WERI-Rb-1 (cell line): ENCODE measurements at regions not wholly inside any gene's neighbourhood (a gene's known extent, or its start where the extent isn't known, plus 50 kb on each side); places are given as distances from the start of the nearest gene placed in this dataset.

ENCODE experiments used
- DNase-seq: peaks from one replicate; pipeline ENCODE4 v3.0.0-alpha.2; 2020
- H3K27ac ChIP-seq: fragments of 250-450 bp; sonication (Bioruptor Pico); 2 replicates; pipeline ENCODE4 v1.5.1; 2020; ENCODE audit warnings: mild to moderate bottlenecking, moderate library complexity
- H3K27me3 ChIP-seq: fragments of 250-450 bp; sonication (Bioruptor Pico); 2 replicates; pipeline ENCODE4 v1.5.1; 2021; ENCODE audit warnings: mild to moderate bottlenecking, low read depth, moderate library complexity; ENCODE audit not compliant: insufficient read depth, severe bottlenecking
- H3K36me3 ChIP-seq: fragments of 250-450 bp; sonication (Bioruptor Pico); 2 replicates; pipeline ENCODE4 v1.5.1; 2020; ENCODE audit warnings: mild to moderate bottlenecking, moderate library complexity
- H3K4me3 ChIP-seq: 2 replicates; pipeline ENCODE4 v1.5.1; 2011; ENCODE audit warnings: low read depth, mild to moderate bottlenecking, control low read depth, low read length
- H3K9me3 ChIP-seq: fragments of 250-450 bp; sonication (Bioruptor Pico); 2 replicates; pipeline ENCODE4 v1.5.1; 2021; ENCODE audit warnings: mild to moderate bottlenecking, moderate library complexity; ENCODE audit not compliant: severe bottlenecking
- TF ChIP-seq, protein P1 (sequence below): IDR thresholded peaks from 2 replicates; pipeline ENCODE4 v1.5.1; 2011; ENCODE audit warnings: low read depth, mild to moderate bottlenecking, control low read depth, inconsistent platforms, low read length

DNA sequence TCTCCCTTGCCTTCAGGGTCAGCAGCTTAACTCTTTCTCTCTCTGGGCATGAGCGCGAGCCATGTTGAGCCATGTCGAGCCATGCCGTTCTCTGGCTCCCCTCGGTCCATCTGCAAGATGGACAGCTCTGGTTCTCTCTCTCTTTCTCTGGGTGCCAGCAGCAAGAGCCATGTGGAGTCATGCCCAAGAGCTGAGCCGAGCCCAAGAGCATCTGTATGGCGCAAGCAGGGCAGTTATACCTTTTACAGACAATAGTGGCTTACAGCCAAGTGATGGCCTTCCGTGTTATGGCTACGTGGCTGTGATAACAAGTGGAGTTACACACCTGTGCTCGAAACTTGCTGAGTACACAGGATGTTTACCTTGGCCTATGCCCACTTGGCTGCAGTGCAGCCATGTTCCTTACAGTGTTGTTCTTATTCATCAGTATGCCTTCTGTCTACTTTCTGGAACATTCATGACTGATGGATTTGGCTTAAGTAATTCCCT, 327.7 kb downstream of the GLRX3 start:
- Histone ChIP-seq H3K9me3 (no peaks in the 10 kb centered on the region), H3K4me3 (no peak overlapping the region), H3K27ac (no peak overlapping the region), H3K36me3 (no peaks in the 10 kb centered on the region), H3K27me3 (no peaks in the 10 kb centered on the region)
- TF ChIP-seq, protein P1, sequence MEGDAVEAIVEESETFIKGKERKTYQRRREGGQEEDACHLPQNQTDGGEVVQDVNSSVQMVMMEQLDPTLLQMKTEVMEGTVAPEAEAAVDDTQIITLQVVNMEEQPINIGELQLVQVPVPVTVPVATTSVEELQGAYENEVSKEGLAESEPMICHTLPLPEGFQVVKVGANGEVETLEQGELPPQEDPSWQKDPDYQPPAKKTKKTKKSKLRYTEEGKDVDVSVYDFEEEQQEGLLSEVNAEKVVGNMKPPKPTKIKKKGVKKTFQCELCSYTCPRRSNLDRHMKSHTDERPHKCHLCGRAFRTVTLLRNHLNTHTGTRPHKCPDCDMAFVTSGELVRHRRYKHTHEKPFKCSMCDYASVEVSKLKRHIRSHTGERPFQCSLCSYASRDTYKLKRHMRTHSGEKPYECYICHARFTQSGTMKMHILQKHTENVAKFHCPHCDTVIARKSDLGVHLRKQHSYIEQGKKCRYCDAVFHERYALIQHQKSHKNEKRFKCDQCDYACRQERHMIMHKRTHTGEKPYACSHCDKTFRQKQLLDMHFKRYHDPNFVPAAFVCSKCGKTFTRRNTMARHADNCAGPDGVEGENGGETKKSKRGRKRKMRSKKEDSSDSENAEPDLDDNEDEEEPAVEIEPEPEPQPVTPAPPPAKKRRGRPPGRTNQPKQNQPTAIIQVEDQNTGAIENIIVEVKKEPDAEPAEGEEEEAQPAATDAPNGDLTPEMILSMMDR: no peak
- no peak for DNase-seq

DNA sequence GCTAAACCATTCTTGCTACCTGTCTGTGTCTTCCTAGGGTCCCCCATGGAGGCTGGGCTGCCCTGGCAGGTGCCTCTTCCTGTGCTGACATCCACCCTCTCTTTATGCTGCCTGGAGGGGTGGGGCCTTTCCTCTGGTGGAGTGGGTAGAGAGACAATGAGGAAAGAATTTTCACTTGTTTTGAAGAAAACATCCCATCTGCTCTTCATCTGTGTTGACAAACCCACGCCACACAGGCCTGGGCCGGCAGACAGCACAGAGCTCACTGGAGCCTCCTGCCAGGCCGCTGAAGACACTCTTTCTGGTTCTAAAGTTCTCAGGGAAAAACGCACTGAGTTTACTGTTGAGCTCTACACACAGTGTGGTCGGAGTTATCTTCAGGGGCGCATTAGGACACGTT, 328.2 kb downstream of the GLRX3 start:
- TF ChIP-seq, protein P1: no peak
- no peak for DNase-seq
- no peak overlapping the region for H3K4me3 ChIP-seq
- H3K27ac ChIP-seq: no peak overlapping the region
- H3K9me3 ChIP-seq: no peaks in the 10 kb centered on the region
- no peaks in the 10 kb centered on the region for H3K36me3 ChIP-seq
- H3K27me3 ChIP-seq: no peaks in the 10 kb centered on the region

DNA sequence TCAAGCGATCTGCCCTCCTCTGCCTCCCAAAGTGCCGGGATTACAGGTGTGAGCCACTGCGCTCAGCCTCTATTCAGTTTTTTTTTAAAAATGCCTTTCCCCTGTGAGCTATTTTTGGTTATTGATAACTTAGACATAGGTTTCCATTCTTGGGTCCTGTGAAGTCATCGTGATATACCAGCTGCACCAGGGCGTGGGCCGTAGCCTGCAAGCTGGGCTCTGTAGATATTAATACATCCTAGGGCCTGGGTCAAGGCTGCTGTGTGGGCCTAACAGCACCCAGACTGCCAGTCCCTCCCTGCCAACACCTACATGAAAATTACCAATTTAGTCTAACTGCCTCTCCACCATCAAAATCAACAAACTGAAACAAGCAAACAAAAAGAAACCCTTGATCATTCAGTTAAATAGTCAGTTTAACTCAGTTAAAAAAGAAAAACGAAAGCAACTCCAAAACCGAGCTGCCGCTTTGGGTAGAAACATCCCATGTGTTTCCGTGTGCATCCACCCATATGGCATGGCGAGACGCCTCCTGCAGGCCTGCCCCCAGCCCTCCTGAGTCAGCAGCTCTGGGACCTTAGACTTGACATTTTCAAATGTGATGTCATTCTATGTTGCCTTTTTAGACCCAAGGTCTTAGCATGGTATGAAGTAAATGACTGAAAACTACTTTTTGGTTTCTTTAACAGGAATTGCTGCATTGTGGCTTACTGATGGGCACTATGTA, 330.2 kb downstream of the GLRX3 start:
- no peaks in the 10 kb centered on the region for H3K9me3 ChIP-seq
- no peaks in the 10 kb centered on the region for H3K36me3 ChIP-seq
- no peak for DNase-seq
- H3K27me3 ChIP-seq: no peaks in the 10 kb centered on the region
- no peak overlapping the region for H3K27ac ChIP-seq
- TF ChIP-seq, protein P1: no peak
- no peak overlapping the region for H3K4me3 ChIP-seq

DNA sequence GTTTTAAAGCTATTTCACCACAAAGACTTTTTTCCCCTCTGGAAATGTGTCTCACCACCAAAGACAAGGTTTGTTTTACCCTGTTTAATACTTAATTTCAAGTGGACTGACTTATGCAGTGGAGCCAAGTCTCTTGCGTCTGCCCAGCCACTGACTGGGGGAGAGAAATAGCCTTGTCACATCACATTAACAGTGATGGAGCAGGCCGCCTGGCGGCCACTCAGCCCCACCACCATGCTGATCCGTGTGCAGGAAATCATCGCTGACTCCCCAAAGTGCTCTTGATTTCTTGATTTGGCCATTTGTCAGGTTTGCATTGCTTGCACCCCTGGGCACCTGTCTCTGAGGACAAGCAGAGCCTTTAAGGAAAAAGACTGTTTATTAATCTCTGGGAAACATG, 334.1 kb downstream of the GLRX3 start:
- DNase-seq: no peak
- TF ChIP-seq, protein P1: no peak
- Histone ChIP-seq H3K4me3 (no peak overlapping the region), H3K36me3 (no peaks in the 10 kb centered on the region), H3K27ac (no peak overlapping the region), H3K27me3 (no peaks in the 10 kb centered on the region), H3K9me3 (no peaks in the 10 kb centered on the region)

DNA sequence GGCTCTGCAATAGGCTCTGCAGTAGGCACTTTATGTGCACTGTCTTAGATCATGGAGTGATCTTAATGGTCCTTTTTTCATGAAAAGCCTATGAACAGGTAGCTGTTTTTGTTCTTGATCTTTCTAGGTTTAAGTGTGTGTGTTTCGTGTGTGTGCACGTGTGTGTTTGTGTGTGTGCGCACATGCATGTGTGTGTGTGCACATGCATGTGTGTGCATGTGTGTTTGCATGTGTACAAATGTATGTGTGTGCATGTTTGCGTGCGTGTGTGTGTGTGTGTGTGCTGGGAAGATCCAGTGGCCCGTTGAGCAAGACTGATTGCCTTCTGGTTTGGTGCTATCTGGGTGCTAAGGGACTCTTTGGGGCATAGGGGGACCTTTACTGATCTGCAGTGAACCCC, 334.8 kb downstream of the GLRX3 start:
- Histone ChIP-seq H3K9me3 (no peaks in the 10 kb centered on the region), H3K27ac (no peak overlapping the region), H3K36me3 (no peaks in the 10 kb centered on the region), H3K4me3 (no peak overlapping the region), H3K27me3 (no peaks in the 10 kb centered on the region)
- DNase-seq: no peak
- TF ChIP-seq, protein P1: no peak

DNA sequence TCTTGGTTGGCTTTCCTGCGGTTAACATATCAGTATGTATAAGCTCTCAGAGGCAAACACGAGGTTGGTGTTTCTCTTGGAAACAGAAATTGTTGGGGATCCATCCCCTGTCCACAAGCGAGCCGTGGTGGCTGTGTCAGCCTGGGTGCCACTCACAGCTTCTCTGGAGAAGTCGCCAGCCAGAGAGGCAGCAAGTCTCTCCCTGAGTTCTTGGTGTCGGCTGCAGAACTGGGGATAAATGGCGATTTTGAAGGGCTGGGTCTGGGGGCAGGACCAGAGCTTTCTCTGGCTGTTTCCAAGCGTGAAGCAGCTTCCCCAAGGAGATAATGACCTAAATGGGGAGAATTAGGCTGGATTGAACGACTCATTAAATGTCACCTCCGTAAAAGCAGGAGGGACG, 335.3 kb downstream of the GLRX3 start:
- H3K9me3 ChIP-seq: no peaks in the 10 kb centered on the region
- H3K27me3 ChIP-seq: no peaks in the 10 kb centered on the region
- DNase-seq: no peak
- TF ChIP-seq, protein P1: no peak
- no peak overlapping the region for H3K4me3 ChIP-seq
- H3K36me3 ChIP-seq: no peaks in the 10 kb centered on the region
- H3K27ac ChIP-seq: no peak overlapping the region
